ENCODE measurements at regions not wholly inside any gene's neighbourhood (a gene's known extent, or its start where the extent isn't known, plus 50 kb on each side); places are given as distances from the start of the nearest gene placed in this dataset.

GRCh38 chr4:140211161-140211560 is 57.2 kb upstream of the MAML3 start:
- DNase-seq = no peak

DNA sequence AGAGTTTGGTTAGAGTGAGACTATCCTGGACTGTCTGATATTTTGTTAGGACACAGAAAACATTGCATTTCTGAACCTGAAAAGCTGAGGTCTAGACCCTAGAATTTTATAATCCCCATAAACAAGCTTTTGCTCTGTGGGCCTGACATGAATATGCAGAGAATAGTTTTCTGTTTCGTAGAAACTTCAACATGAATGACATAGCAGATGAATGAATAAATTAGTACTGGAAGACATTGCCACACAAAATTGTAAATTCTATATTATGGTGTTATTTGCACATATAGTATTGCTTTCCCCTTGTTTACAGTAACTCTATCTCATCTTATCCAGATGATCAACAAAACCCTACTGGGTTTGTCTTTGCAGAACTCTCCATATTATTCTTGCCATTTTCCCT is 54.9 kb upstream of the MAML3 start:
- no peak for DNase-seq
